ENCODE measurements at regions not wholly inside any gene's neighbourhood (a gene's known extent, or its start where the extent isn't known, plus 50 kb on each side); places are given as distances from the start of the nearest gene placed in this dataset.

GRCh38 chr6:165986311-165986913 lies 181.2 kb downstream of the TBXT start:
- no peak overlapping the region for H3K27ac ChIP-seq
- TF ChIP-seq ZFX (IDR thresholded peaks at IDR 0.05) = no peak
- no peak for TF ChIP-seq CTCF (conservative IDR thresholded peaks at IDR 0.05)

GRCh38 chr6:165985806-165986299 lies 181.8 kb downstream of the TBXT start:
- no peak for TF ChIP-seq ZFX (IDR thresholded peaks at IDR 0.05)
- no peak for TF ChIP-seq CTCF (conservative IDR thresholded peaks at IDR 0.05)
- no peak overlapping the region for H3K27ac ChIP-seq

GRCh38 chr6:165985281-165985805 lies 182.3 kb downstream of the TBXT start:
- no peak overlapping the region for H3K27ac ChIP-seq

GRCh38 chr6:165984729-165985275 lies 182.8 kb downstream of the TBXT start:
- TF ChIP-seq CTCF (conservative IDR thresholded peaks at IDR 0.05) (no peak), ZFX (IDR thresholded peaks at IDR 0.05) (no peak)
- no peak overlapping the region for H3K27ac ChIP-seq

More at GRCh38 chr6:165985281-165985805, 182.3 kb downstream of the TBXT start:
- no peak for TF ChIP-seq CTCF (conservative IDR thresholded peaks at IDR 0.05)
- TF ChIP-seq ZFX (IDR thresholded peaks at IDR 0.05) = no peak

- H3K27ac ChIP-seq = no peak overlapping the region
- TF ChIP-seq ZFX (IDR thresholded peaks at IDR 0.05) (no peak), CTCF (conservative IDR thresholded peaks at IDR 0.05) (no peak)
Measured at GRCh38 chr6:165983112-165984072, 184.3 kb downstream of the TBXT start.

- no peak overlapping the region for H3K27ac ChIP-seq
- TF ChIP-seq ZFX (IDR thresholded peaks at IDR 0.05) (no peak), CTCF (conservative IDR thresholded peaks at IDR 0.05) (no peak)
Measured at GRCh38 chr6:165978476-165978875, 189.2 kb downstream of the TBXT start.
